Parathyroid adenoma (tissue), 2 donors: ENCODE measurements at regions not wholly inside any gene's neighbourhood (a gene's known extent, or its start where the extent isn't known, plus 50 kb on each side); places are given as distances from the start of the nearest gene placed in this dataset.

Source experiments
- H2AFZ ChIP-seq: fragments of 300-600 bp; sonication (generic); one replicate; pipeline ENCODE4 v1.7.0; 2017; ENCODE audit warnings: antibody characterized with exemption, mild to moderate bottlenecking
- H3K27ac ChIP-seq: fragments of 300-600 bp; sonication (generic); one replicate; pipeline ENCODE4 v1.7.0; 2017
- H3K27me3 ChIP-seq: fragments of 300-600 bp; sonication (generic); one replicate; pipeline ENCODE4 v1.7.0; 2017; ENCODE audit warnings: low read length; ENCODE audit not compliant: control insufficient read depth, insufficient read depth
- H3K36me3 ChIP-seq: fragments of 300-600 bp; sonication (generic); one replicate; pipeline ENCODE4 v1.7.0; 2017; ENCODE audit warnings: low read length; ENCODE audit not compliant: control insufficient read depth, insufficient read depth
- H3K4me1 ChIP-seq: fragments of 300-600 bp; sonication (generic); one replicate; pipeline ENCODE4 v1.7.0; 2017; ENCODE audit warnings: control low read depth
- H3K4me2 ChIP-seq: fragments of 300-600 bp; sonication (generic); one replicate; pipeline ENCODE4 v1.7.0; 2017; ENCODE audit warnings: low read length
- H3K4me3 ChIP-seq: fragments of 300-600 bp; sonication (generic); one replicate; pipeline ENCODE4 v1.7.0; 2017; ENCODE audit warnings: low read depth, low read length
- H3K79me2 ChIP-seq: fragments of 300-600 bp; sonication (generic); one replicate; pipeline ENCODE4 v1.7.0; 2017; ENCODE audit warnings: control low read depth
- H3K9ac ChIP-seq: fragments of 300-600 bp; sonication (generic); one replicate; pipeline ENCODE4 v1.7.0; 2017; ENCODE audit warnings: mild to moderate bottlenecking
- H3K9me3 ChIP-seq: fragments of 300-600 bp; sonication (generic); one replicate; pipeline ENCODE4 v1.7.0; 2017; ENCODE audit warnings: low read length; ENCODE audit not compliant: control insufficient read depth
- TF ChIP-seq, protein P1 (sequence below): fragments of 300-600 bp; sonication (generic); IDR thresholded peaks from one replicate; pipeline ENCODE4 v1.7.0; 2017; ENCODE audit warnings: antibody characterized with exemption, mild to moderate bottlenecking
- donor health status: primary hyperparathyroidism.

GRCh38 chr6:167487749-167488664 is 163.1 kb downstream of the TTLL2 start:
- Histone ChIP-seq H3K4me1 (no peaks in the 10 kb centered on the region), H3K9me3 (no peaks in the 10 kb centered on the region), H3K36me3 (no peaks in the 10 kb centered on the region), H2AFZ (no peak overlapping the region), H3K4me2 (no peak overlapping the region), H3K79me2 (no peaks in the 10 kb centered on the region), H3K9ac (no peak overlapping the region), H3K4me3 (no peak overlapping the region), H3K27me3 (no peaks in the 10 kb centered on the region), H3K27ac (no peak overlapping the region)
- TF ChIP-seq, protein P1, sequence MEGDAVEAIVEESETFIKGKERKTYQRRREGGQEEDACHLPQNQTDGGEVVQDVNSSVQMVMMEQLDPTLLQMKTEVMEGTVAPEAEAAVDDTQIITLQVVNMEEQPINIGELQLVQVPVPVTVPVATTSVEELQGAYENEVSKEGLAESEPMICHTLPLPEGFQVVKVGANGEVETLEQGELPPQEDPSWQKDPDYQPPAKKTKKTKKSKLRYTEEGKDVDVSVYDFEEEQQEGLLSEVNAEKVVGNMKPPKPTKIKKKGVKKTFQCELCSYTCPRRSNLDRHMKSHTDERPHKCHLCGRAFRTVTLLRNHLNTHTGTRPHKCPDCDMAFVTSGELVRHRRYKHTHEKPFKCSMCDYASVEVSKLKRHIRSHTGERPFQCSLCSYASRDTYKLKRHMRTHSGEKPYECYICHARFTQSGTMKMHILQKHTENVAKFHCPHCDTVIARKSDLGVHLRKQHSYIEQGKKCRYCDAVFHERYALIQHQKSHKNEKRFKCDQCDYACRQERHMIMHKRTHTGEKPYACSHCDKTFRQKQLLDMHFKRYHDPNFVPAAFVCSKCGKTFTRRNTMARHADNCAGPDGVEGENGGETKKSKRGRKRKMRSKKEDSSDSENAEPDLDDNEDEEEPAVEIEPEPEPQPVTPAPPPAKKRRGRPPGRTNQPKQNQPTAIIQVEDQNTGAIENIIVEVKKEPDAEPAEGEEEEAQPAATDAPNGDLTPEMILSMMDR, result no peak

GRCh38 chr6:167491438-167492099 is 166.7 kb downstream of the TTLL2 start:
- Histone ChIP-seq H3K9me3 (no peaks in the 10 kb centered on the region), H3K36me3 (no peaks in the 10 kb centered on the region), H3K4me3 (no peak overlapping the region), H2AFZ (no peak overlapping the region), H3K79me2 (no peaks in the 10 kb centered on the region), H3K27ac (no peak overlapping the region), H3K27me3 (no peaks in the 10 kb centered on the region), H3K4me2 (no peak overlapping the region), H3K9ac (no peak overlapping the region), H3K4me1 (no peaks in the 10 kb centered on the region)
- TF ChIP-seq, protein P1, result no peak

DNA sequence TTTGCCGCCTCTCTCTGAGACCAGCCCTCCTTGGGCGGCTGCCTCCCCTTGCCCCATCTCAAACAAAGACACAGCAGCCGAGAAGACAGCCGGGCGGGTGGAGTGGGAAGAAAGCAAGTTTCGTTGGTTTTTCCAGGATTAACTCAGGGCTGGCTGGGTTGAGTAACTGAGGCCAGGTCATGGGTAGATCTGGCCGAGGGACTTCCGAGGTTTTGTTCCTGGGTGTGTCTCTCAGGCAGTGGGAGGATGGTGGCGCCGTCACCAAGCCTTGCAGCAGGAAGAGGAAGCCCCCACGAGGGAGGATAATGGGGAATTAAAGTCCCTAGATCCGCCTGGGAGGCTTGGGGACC is 167.2 kb downstream of the TTLL2 start:
- Histone ChIP-seq H3K27ac (no peak overlapping the region), H3K79me2 (no peaks in the 10 kb centered on the region), H3K36me3 (no peaks in the 10 kb centered on the region), H3K9me3 (no peaks in the 10 kb centered on the region), H3K9ac (no peak overlapping the region), H3K4me3 (no peak overlapping the region), H3K27me3 (peaks cover 2% of the 10 kb centered on the region), H2AFZ (no peak overlapping the region), H3K4me2 (no peak overlapping the region), H3K4me1 (no peaks in the 10 kb centered on the region)
- TF ChIP-seq, protein P1, result no peak

DNA sequence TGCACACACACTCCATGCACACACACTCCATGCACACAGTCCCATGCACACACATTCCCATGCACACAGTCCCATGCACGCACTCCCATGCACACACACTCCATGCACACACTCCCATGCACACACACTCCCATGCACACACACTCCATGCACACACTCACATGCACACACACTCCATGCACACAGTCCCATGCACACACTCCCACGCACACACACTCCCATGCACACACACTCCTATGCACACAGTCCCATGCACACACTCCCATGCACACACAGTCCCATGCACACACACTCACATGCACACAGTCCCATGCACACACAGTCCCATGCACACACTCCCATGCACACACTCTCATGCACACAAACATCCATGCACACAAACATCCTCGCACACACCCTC is 168.4 kb downstream of the TTLL2 start:
- Histone ChIP-seq H3K27me3 (peaks cover 3% of the 10 kb centered on the region), H3K4me1 (no peaks in the 10 kb centered on the region), H3K27ac (no peak overlapping the region), H3K9me3 (no peaks in the 10 kb centered on the region), H2AFZ (no peak overlapping the region), H3K9ac (no peak overlapping the region), H3K4me3 (no peak overlapping the region), H3K4me2 (no peak overlapping the region), H3K36me3 (no peaks in the 10 kb centered on the region), H3K79me2 (no peaks in the 10 kb centered on the region)
- TF ChIP-seq, protein P1, result no peak
